Epidermal melanocyte (primary cell): ENCODE measurements at regions not wholly inside any gene's neighbourhood (a gene's known extent, or its start where the extent isn't known, plus 50 kb on each side); places are given as distances from the start of the nearest gene placed in this dataset.

Source experiments
- DNase-seq: peaks from one replicate; pipeline ENCODE4 v3.0.0; 2011; ENCODE audit warnings: low spot score; ENCODE audit not compliant: insufficient read length

DNA sequence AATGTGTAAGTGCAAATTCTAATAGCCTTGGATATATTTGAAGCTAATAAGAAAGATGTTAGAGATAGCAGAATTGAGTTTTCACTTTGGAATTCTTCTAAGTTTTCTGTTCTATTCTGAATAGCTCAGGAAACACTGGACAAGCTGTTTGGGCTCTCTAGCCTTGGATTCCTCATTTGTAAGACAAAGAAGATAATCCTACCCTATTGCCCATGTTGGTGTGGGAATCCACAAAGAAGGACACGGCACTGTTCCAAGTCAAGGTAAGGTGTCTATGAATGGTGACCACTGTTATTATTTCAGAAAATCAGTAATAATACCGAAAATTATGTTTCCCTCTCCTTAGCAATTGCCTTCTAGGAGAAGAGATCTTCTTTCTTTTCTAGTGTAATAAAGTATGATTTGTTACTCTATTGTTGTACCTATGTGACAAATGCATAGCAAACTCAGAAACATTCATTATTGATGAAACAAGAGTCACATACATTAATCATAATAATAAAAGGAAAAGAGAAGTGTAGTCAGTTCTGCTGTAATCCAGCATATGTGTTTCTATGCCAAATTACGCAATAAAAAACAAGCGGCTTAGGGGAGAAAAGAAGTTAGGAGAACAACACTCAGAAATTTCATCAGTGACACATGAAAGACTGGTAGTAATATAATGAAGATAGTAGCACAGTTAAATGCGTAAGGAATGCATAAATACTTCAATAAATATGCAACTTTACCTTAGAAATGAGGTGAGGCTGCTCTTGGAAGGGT, 1012.3 kb upstream of the PHF14 start:
- no peak for DNase-seq

DNA sequence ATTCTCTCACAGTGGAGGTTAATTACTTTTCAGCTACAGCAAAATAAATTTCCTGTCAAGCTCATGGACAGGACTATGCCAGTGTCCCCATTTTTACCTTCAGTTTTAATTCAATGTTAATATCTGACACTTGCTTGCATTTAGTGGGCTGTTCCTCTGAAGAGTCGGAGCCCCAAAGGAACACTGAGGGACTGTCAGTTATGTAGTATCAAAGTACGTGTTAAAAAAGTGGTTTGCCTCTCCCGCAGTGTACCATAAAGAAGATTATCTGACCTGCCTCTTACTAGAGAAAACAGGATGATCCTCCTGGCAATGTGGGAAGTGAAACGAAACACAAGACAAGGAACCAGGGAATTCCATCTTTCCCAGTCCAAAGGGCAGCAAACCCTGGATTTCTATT, 1010.9 kb upstream of the PHF14 start:
- no peak for DNase-seq

DNA sequence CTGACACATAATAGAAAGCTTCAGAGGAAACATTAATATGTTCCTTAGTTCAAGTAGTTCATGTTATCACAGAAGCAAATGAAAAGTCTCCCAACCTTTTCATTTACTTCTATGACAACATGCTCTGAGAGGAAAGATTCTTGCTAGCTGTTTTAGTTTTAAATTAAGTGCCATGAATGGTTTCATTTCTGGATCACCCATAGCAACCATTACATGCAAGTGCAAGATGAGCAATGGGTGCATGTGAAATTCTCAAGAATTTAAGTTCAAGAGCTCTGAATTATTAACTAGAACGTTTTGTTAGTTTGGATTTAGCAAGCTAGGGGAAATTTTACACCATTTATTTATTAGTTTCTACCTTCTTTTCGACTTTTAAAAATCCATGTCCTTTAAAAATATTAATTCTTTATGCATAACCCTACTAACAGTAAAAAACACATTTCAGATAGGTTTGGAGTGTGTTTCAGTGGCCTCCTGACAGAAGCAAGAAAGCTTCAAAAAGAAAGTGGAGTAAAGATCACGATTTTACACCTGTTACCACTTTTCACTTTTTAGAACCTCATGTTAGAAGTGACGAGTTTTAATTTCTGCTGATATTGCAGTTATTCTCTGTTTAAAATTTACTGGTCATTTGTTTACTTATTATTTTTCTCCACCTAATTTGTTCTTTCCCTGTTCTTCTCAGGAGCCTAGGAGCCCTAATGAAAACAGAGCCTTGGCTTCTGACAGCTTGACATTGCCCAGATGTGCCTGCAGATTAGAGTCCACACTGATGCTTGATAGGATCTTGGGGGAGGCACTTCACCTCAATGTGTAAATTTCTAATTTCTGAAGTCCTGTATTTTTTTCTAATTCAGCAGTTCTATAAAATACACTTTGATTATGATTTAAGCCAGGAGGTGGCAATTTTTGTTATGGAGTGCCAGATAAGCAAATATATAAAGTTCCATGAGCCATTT, 995.3 kb upstream of the PHF14 start:
- no peak for DNase-seq

DNA sequence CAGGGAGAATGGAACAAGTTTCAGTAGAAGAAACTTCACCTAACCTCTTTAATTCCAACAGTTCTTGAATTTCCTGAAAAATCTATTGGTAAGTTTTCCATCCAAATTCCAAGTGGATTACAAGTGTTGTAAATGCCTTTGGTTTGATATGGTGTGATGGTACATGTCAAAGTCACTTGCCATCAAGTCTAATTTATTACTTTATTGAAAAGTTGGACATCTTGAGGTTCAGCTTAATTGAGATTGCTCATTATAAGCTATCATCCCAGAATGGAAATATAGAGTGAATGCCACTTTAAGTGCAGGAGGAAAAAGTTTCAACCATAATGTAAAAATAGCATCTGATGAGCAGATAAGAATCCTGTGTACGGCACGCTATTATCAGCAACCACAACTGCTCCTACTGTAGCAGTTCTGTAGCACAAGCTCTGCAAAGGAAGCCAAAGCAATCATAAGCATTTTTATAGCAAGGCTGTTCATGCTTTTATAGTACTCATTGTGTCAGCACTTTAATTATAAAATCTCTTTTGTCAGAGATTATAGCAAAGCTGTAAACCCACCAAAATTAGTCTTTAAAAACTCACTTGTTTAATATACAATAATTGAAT, 991.8 kb upstream of the PHF14 start:
- no peak for DNase-seq

DNA sequence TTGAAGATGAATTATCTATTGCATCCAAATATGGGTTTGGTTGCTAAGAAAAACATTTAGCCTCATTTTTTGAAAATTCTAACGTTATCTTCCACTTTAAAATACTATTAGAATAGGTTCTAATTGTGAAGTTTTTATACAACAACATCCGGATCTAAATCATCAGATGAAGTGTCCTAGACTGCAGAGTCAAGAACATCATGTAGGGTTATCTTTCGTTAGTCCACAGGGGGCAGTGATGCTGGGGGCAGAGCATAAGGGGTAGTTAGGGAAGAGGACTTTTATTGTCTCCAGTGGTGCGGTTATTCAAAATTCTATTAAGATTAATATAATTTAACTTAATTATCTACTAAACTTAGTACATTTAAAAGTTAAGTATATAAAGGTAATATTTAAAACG, 990.6 kb upstream of the PHF14 start:
- no peak for DNase-seq

DNA sequence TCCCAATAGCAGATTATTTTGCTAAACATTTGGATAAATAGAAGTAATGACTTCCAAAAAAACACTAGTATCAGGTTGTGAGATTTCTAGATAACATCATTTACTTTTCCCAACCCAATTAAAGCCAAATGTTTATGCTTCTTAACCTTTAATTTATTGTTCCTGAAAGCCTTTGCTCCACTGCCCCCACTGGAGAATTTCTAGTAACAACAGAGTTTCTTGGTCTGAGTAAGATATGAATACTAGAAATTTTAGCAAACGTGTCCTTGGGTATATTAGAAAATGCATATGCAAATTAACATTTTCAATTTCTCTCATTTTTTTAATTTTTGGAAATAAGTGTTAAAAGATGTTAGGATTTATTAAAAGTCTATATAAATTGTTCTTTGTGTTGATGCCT, 958.0 kb upstream of the PHF14 start:
- DNase-seq: no peak

DNA sequence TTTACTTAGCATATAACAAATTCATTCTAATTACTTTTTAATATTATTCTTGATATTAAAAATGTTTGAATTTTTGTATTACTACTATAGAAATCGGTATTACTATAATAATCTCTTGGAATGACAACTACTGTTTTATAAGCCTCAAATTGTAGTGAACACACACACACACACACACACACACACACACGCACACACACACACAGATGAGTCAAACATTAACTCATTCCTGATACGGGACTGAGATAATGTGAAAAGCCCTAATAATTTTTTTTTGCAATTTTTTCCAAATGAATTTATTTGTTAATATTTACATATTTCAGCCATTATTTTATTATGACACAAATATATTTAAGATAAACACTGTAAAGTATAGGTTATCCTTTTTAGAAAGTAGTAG, 951.2 kb upstream of the PHF14 start:
- DNase-seq: no peak

DNA sequence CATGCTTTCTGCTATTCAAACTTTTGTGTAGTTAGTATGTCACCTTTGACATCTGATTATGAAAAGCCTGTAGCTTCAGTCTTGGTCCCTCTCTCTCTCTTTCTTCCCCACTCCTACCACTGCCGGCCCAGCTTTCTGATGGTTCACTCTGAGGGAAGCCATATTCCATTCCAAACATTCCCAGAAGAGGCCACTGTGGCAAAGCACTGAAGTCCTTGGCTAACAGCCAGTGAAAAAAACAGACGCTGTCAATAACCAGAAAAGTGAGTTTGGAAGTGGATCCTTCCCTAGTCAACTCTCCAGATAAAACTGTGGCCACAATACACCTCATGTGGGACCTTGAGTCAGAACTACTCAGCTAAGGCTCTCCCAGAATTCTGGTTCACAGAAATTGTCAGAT, 950.7 kb upstream of the PHF14 start:
- no peak for DNase-seq

DNA sequence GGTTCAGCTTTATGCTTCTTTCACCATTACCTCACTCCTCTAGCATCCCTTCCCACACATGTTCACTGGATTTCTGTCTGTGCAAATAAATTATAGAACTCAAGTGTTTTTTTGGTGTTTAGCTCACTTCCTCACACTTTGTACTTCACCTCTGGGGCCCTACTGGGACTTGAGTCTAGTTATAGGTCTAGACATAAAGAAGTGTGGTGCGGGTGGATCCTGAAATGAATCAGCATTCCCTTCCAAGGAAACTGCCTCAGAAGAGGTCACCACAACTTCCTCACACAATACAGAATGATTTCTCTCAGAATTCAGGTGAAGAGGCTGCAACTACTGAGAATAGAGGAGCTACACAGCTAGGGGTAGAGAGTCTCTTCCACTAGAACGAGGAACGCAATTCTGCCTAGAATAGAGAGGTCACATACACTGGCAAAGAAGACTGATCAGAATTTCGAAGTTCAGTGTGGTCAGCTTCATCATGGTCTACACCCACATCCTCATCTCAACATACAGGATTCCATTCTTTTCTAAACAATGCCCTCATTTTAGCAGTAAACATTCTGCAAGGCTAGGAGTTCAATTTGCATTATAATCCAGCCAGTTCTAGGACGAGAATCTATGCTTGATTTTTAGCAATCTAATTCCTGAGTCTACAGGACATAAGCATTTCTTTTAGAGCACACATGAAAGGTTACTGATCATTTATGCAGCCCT, 938.7 kb upstream of the PHF14 start:
- DNase-seq: no peak

DNA sequence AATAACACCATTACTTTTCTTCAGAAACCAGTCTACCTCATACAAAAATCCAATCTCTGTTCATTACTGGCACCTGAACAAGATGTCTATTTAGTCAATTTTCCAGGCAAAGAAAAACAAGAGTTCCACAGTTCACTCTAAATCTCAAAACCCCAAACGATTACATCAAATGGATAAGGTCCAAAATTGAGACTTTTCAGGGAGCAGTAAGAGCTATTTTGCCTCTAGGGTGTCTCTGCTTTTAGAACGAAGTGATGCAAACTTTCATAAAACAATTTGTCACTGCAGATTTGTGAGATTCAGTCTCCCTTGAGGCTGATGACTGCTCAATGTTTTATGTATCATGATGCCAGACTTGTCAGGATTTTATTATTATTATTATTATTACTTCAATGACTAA, 937.0 kb upstream of the PHF14 start:
- DNase-seq: no peak

DNA sequence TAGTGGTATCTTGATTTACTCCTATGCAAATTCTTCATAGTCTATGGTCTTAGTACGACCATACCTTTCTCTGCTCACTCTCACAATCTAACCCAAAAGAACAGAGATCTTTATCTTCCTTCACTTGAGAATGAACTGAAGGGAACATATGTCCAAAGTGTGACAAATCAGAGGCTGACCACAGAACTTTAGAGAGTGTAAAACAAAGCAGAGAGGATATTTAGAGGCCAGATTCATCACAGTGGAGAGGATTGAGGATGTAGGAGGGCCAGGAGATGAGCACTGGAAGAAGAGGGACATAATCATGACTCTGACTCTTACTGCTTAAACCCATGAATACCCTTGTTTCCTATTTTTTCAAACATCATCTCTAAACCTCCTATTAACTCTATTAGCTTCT, 935.3 kb upstream of the PHF14 start:
- DNase-seq: no peak

DNA sequence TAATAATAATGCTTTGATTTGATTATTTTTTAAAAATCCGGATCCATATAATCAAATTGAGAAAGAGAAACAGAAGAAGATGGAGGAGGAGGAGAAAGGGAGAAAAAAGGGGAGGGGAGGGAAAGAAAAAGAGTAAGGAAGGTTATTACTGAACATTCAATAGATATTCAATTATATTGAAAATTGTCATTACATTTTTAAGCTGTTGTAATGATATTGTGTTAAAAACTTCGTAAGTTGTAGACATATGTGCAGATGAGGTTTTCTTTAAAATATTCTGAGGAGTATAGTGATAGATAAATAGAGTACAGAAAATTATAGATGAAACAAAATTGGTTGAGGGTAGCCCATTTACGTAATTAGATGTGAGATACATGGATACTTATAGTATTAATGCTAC, 933.0 kb upstream of the PHF14 start:
- no peak for DNase-seq

DNA sequence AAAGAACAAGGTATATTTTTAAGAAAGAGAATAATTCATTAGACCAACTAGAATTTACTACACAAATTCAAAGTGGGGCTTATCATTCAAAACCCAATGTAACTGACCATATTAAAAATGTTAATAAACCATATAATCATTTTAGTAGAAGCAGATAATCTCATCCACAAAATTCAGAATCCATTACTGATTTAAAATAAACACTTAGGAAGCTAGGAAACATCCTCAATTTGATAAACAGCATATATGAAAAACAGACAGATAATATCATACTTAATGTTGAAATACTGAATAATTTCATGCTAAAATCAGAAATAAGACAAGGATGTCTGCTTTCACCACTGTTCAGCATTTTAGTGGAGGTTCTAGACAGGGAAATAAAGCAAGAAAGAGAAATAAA, 902.8 kb upstream of the PHF14 start:
- no peak for DNase-seq

DNA sequence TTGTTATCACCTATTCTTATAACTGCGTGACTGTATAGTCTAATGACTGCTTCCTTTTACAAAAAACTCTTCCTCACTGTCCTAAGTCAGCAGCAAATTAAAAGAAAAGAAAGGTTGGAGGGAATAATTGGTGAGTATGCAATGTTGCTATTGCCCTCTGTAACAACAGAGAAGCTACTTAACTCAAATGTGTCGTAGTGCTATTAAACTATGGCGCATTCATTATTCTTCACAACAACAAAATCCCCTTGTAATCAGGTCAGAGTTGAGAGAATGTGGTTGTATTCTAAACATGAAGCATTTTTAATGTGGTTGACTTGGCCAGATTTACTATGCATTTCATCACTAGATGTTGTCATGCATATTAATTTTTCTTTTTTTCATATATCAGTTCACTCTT, 897.8 kb upstream of the PHF14 start:
- no peak for DNase-seq

DNA sequence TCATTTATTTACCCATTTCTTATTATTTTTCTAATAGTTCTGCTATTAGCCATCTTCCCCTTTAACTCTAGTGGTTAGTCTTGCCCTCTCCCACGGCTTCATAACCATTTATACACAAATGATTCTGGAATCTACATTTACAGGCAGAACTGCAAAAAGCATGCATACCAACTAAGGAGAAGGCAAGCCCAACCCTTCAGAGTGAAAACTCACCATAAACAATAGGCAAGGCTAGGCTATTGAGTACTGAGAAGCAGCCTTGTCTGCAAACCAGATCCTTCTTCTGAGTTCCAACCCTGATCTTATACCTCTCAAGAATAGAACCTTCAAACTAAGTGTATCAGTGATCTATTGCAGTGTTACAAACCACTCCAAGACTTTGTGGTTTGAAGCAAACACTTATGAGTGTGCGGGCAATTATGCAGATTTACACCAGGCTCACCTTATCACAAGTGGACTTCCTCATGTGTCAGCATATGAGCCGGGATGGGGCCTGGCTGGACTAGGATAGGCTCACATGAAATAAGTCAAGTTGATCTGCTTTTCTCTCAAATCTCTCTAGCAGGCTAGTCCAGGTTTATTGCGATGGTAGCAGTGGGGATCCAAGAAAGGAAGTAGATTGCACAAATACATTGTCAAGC, 896.9 kb upstream of the PHF14 start:
- no peak for DNase-seq

DNA sequence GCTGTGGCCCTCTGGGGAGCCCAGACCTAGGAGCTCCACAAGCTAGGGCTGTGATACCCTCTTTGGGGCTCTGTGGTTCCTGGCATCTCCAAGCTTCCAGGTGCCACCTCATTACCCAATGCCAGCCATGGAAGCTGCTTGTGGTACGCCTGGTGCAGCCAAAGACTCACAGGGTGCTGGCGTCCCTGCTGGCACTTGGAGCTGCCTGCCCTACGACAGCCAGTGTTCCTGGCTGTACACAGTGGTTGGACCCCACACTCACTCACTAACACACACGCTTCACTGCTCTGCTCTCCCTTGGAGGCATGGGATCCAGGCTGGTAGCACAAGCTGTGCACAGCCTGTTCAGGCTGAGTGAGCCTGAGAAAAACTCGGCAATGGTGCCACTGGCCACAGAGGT, 894.1 kb upstream of the PHF14 start:
- no peak for DNase-seq

DNA sequence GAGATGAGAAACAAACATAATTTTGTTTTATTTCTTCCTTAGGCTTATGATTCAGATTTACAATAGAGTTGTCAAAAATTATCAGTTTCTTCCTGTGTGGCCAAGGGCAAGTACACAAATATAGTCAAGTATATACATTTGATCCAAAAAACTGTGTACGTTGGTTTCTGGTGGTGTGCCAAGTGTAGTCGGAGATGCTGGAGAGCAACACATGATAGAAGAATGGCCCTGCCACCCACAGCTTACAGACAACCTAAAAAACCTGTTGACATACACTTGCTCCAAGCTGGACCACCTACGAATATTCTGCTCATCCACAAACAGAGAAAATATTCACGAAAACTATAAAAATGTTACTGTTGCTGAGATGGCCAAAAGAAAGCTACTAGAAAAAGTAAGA, 890.8 kb upstream of the PHF14 start:
- no peak for DNase-seq

DNA sequence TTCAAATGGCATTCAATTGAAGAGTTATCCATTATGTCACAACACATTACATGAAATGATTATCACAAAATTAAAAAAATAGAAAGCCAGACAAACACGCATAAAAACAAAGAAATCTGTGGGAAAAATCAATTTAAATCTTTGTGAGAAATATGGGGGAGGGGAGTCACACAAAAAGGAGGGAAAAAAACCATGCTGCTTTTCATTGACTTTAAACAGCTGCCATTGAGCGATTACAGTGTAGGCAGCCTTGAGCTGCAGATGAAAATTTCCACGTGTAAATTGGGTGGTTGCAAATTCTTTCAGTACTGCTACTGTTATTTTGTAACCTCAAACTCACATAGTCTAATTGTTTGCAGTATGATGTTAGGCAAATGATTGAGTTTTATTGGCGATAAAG, 889.9 kb upstream of the PHF14 start:
- DNase-seq: no peak

DNA sequence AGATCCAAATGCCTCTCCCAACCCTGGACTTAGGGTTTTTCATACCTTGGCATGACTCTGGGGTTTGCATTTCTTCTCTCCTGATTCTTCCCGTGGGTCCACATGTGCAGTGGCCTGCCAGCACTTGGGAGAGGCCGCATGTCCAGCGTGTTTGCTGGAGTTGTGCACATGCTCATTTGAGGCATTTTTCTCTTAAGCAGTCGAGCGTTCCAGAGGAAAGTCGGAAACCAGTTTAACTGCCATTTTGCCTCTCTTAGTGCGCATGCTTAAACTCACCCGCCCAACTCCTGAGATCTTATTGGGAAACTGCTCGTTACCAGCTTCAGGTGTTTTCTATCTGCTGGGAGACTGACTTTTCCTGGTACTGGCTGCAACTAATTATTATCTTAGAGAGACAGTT, 888.4 kb upstream of the PHF14 start:
- DNase-seq: no peak

DNA sequence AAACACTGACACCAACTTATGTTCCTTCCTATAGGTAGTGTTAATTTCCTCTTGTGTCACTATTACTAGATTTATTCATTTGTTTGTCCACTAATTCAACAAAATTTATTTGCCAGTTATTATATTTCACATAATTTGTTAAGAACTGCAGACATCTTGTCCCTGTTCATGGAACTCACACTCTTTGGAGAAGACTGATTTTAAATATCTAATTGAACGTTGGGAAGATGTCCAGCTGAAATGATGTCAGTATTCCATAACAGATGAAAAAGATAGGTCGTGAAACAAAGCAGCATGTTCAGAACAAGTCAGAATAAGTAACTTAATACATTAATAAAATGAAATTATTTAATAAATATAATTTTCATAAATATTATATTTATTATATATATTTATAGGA, 873.1 kb upstream of the PHF14 start:
- no peak for DNase-seq

DNA sequence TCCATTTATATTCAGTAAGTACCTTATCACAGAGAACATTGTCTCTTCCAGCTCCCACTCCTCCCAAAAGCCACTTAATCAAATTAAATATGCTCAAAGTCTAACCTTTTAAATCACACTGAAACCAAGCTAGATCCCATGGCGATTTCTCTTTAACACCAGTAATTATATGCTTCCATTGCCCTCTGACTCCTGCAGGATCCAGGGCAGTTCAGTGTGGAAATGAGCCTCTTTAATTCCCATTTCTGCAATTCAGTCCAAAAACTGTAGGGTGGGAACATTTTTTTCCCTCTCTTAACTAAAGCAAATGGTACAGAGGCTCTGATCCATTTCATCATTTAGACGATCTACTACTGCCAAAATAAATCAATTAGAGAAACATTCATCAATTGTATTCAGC, 872.3 kb upstream of the PHF14 start:
- DNase-seq: no peak
